HG03139 (cell line): ENCODE measurements at regions not wholly inside any gene's neighbourhood (a gene's known extent, or its start where the extent isn't known, plus 50 kb on each side); places are given as distances from the start of the nearest gene placed in this dataset.
"Not testable (repeated sequence)": the region's sequence is repeated elsewhere in the genome, so short reads cannot be mapped to it uniquely, and the experiment has no call there.

Experiments used
- ATAC-seq: cut with Tn5 transposase; IDR thresholded peaks from one replicate; pipeline ENCODE4 v1.9.1; 2021; ENCODE audit not compliant: unreplicated experiment

- ATAC-seq: no peak
Measured at GRCh38 chr9:75197561-75197960, 109.2 kb downstream of the OSTF1 start.

- ATAC-seq: no peak
Measured at GRCh38 chr9:75198436-75198835, 110.1 kb downstream of the OSTF1 start.

- no peak for ATAC-seq
Measured at GRCh38 chr9:75200892-75201470, 112.7 kb downstream of the OSTF1 start.

GRCh38 chr9:75201480-75202209, 113.3 kb downstream of the OSTF1 start:
- ATAC-seq: no peak

GRCh38 chr9:75207997-75208396, 119.7 kb downstream of the OSTF1 start:
- ATAC-seq: not testable (repeated sequence)

GRCh38 chr9:75210215-75210614, 121.9 kb downstream of the OSTF1 start:
- ATAC-seq: no peak

- no peak for ATAC-seq
Measured at GRCh38 chr9:75213765-75214164, 125.5 kb downstream of the OSTF1 start.

- ATAC-seq: no peak
Measured at GRCh38 chr9:75226403-75227139, 138.3 kb downstream of the OSTF1 start.

GRCh38 chr9:75228893-75229292, 140.6 kb downstream of the OSTF1 start:
- ATAC-seq: no peak

GRCh38 chr9:75229605-75230332, 141.5 kb downstream of the OSTF1 start:
- no peak for ATAC-seq

- no peak for ATAC-seq
Measured at GRCh38 chr9:75230469-75230868, 142.2 kb downstream of the OSTF1 start.

- no peak for ATAC-seq
Measured at GRCh38 chr9:75231167-75231566, 142.9 kb downstream of the OSTF1 start.

GRCh38 chr9:75233011-75233410, 144.7 kb downstream of the OSTF1 start:
- no peak for ATAC-seq

- no peak for ATAC-seq
Measured at GRCh38 chr9:75235632-75236031, 147.3 kb downstream of the OSTF1 start.

GRCh38 chr9:75238311-75238976, 150.1 kb downstream of the OSTF1 start:
- ATAC-seq: peak; percentile 89

- no peak for ATAC-seq
Measured at GRCh38 chr9:75239176-75239575, 150.9 kb downstream of the OSTF1 start.

- no peak for ATAC-seq
Measured at GRCh38 chr9:75242426-75242825, 154.1 kb downstream of the OSTF1 start.

- no peak for ATAC-seq
Measured at GRCh38 chr9:75246949-75247348, 158.6 kb downstream of the OSTF1 start.

- ATAC-seq: peak; percentile 72
Measured at GRCh38 chr9:75265525-75265972, 177.2 kb downstream of the OSTF1 start.

GRCh38 chr9:75269197-75269596, 180.9 kb downstream of the OSTF1 start:
- no peak for ATAC-seq

GRCh38 chr9:75273055-75273454, 184.7 kb downstream of the OSTF1 start:
- ATAC-seq: not testable (repeated sequence)
